ENCODE measurements at regions not wholly inside any gene's neighbourhood (a gene's known extent, or its start where the extent isn't known, plus 50 kb on each side); places are given as distances from the start of the nearest gene placed in this dataset.

- no peaks in the 10 kb centered on the region for H3K79me1 ChIP-seq (ENCODE audit: low read depth in 1 of 2, low read length in 2 of 2)
- no peaks in the 10 kb centered on the region for H3K4me1 ChIP-seq (ENCODE audit: control insufficient read depth, insufficient read depth, low read length)
- TF ChIP-seq CHD1 (IDR thresholded peaks at IDR 0.05; ENCODE audit: low read depth, low read length) (no peak), RFX5 (IDR thresholded peaks at IDR 0.05; ENCODE audit: low read depth, low read length) (no peak), NFE2L2 (IDR thresholded peaks at IDR 0.05; ENCODE audit: low read depth, low read length) (no peak), ELK1 (IDR thresholded peaks at IDR 0.05; ENCODE audit: borderline replicate concordance, low read depth, low read length) (no peak), BHLHE40 (IDR thresholded peaks at IDR 0.05; ENCODE audit: low read depth, low read length) (no peak), FOS (IDR thresholded peaks at IDR 0.05; ENCODE audit: low read depth, low read length) (no peak), CTCF (conservative IDR thresholded peaks at IDR 0.05; ENCODE audit: low read depth, low read length) (no peak), USF2 (IDR thresholded peaks at IDR 0.05; ENCODE audit: low read depth, low read length) (no peak), MAFK (IDR thresholded peaks at IDR 0.05; ENCODE audit: low read depth, low read length) (no peak), POLR2A (IDR thresholded peaks at IDR 0.05; ENCODE audit: low read depth, low read length) (no peak), MXI1 (IDR thresholded peaks at IDR 0.05; ENCODE audit: borderline replicate concordance, low read depth, low read length) (no peak), RAD21 (IDR thresholded peaks at IDR 0.05; ENCODE audit: low read length) (no peak), RCOR1 (IDR thresholded peaks at IDR 0.05; ENCODE audit: insufficient replicate concordance, low read length) (no peak), CEBPB (IDR thresholded peaks at IDR 0.05; ENCODE audit: low read depth, low read length) (no peak), SMC3 (IDR thresholded peaks at IDR 0.05; ENCODE audit: low read depth, low read length) (no peak)
- no peaks in the 10 kb centered on the region for H3K9me1 ChIP-seq (ENCODE audit: insufficient read depth, low read length)
- ChIA-PET CTCF (no interaction called here), POLR2A (ENCODE audit: unreplicated experiment) (no interaction called here)
- H2BK15ac ChIP-seq (ENCODE audit: low read depth, low read length), result no peak overlapping the region
- no peak overlapping the region for H3K14ac ChIP-seq (replicated peaks; ENCODE audit: low read depth, low read length)
- H4K91ac ChIP-seq (ENCODE audit: insufficient read depth, low read depth, low read length), result no peak overlapping the region
- dilution Hi-C loops (cut with HindIII; ENCODE audit: low sequenced_read_pairs, unreplicated experiment), result no loop called here
- H4K5ac ChIP-seq (ENCODE audit: low read depth, low read length), result no peak overlapping the region
- H2BK120ac ChIP-seq (ENCODE audit: low read depth, low read length), result no peak overlapping the region
- ATAC-seq (ENCODE audit: low read depth), result no peak
- H3K27ac ChIP-seq (ENCODE audit: insufficient read depth, low read length), result no peak overlapping the region
- no peak overlapping the region for H2BK20ac ChIP-seq (ENCODE audit: low read depth, low read length)
- H3K4me2 ChIP-seq (ENCODE audit: low read depth, low read length), result no peak overlapping the region
- no peak overlapping the region for H2BK5ac ChIP-seq (ENCODE audit: low read depth, low read length, poor library complexity, severe bottlenecking)
- H3K36me3 ChIP-seq (ENCODE audit: control insufficient read depth, insufficient read depth, low read length), result no peaks in the 10 kb centered on the region
- H3K4ac ChIP-seq (ENCODE audit: low read depth, low read length), result no peak overlapping the region
- in situ Hi-C loops (cut with MboI; ENCODE audit: low sequenced_read_pairs), result no loop called here
- H3K4me3 ChIP-seq (ENCODE audit: insufficient read depth, low read depth, low read length), result no peak overlapping the region
- no peak for DNase-seq
- H2AFZ ChIP-seq (replicated peaks; ENCODE audit: low read length, poor library complexity), result no peak overlapping the region
- no peak overlapping the region for H3K23ac ChIP-seq (ENCODE audit: low read depth, low read length)
- no TSS peak for BruUV-seq (replicated peaks)
- H2AK9ac ChIP-seq (replicated peaks; ENCODE audit: low read depth, low read length, poor library complexity), result no peak overlapping the region
- no peak overlapping the region for H2AK5ac ChIP-seq (ENCODE audit: low read depth, low read length)
- H3K9me3 ChIP-seq (ENCODE audit: control insufficient read depth, insufficient read depth, low read length), result no peaks in the 10 kb centered on the region
- no peak overlapping the region for H3K56ac ChIP-seq (ENCODE audit: extremely low read depth, insufficient read depth, low read length)
- H4K20me1 ChIP-seq (ENCODE audit: insufficient read depth, low read length), result no peaks in the 10 kb centered on the region
- no peak overlapping the region for H4K8ac ChIP-seq (ENCODE audit: low read depth in 2 of 2, low read length in 2 of 2)
- no CpG with 5 or more reads among the region's 2 CpGs for WGBS, 2 experiments (ENCODE audit: extremely low coverage in 2 of 2, insufficient read length in 1 of 2)
- H3K9ac ChIP-seq (ENCODE audit: low read depth, low read length), result no peak overlapping the region
- H3K27me3 ChIP-seq (ENCODE audit: control insufficient read depth, insufficient read depth, low read length), result no peaks in the 10 kb centered on the region
- intact Hi-C loops (cut with micrococcal nuclease), result no loop called here
- no peak overlapping the region for H3K18ac ChIP-seq (ENCODE audit: low read depth, low read length)
Measured at GRCh38 chr2:164412831-164413230, 208.5 kb downstream of the GRB14 start.

Data from IMR-90 (cell line).